HG03280 (cell line): ENCODE measurements at regions not wholly inside any gene's neighbourhood (a gene's known extent, or its start where the extent isn't known, plus 50 kb on each side); places are given as distances from the start of the nearest gene placed in this dataset.

ENCODE experiments used
- ATAC-seq: cut with Tn5 transposase; IDR thresholded peaks from one replicate; pipeline ENCODE4 v1.9.1; 2021; ENCODE audit warnings: mild to moderate bottlenecking, moderate library complexity; ENCODE audit not compliant: unreplicated experiment

DNA sequence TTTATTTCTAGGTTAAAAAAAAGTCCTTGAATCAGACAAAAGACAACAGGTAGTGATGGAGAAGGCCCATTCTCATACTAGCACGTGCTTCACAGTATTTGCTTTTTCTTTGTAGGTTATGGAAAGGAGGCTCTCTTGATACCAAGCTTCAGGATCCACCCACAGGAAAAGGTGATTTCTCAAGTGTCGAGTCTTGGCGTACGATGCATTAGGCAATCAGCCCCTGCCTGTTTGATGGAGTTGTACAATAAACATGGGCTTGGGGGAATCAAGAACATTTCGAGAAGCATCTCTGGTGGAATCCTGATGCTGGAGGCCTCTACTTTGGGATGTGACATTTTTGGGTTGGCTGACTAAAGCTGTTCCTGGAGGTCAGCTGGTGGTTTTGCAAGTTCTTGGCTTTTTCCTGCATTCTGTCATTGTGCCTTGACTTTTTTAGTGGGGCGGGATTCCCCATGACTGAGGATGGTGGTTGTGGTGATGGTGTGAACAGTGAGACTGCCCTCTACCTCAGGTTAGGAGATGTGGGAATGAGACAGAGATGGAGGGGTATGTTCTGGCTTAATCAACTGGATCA is 231.5 kb upstream of the SPRED2 start:
- no peak for ATAC-seq

DNA sequence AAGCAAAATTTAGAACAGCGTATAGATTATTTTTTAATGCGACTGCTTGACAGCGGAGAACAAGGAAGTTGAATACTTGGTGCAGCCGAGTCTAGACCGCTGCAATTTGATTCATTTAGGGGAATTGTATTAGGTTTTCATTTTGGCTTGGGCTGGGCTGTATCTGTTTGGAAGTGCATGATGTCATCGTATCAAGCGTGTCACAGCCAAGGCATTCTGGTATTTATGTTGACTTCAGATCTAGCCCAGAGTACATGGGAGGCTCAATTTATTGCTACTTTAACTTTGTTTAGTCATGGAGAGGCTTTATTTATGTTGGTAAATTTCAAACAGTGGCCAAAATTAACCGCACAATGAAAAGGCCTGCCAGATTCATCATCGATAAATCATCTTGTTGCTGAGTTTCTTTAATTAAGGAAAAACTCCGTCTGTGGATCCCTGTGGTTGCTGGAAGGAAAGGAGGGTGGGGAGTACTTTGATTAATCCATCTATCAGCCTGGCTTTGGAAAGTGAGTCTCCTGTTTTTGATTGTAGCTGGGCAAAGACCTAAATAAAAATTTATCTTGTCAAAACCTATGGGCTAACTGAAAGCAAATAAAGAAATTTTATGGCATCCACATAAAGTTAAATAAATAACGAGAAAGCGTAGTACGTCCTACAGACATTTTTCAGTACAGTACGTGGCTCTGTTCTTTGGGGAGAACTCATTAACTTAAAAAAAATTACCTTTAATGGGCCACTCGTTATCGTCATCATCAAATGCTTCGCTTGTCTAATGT is 230.4 kb upstream of the SPRED2 start:
- ATAC-seq = no peak

DNA sequence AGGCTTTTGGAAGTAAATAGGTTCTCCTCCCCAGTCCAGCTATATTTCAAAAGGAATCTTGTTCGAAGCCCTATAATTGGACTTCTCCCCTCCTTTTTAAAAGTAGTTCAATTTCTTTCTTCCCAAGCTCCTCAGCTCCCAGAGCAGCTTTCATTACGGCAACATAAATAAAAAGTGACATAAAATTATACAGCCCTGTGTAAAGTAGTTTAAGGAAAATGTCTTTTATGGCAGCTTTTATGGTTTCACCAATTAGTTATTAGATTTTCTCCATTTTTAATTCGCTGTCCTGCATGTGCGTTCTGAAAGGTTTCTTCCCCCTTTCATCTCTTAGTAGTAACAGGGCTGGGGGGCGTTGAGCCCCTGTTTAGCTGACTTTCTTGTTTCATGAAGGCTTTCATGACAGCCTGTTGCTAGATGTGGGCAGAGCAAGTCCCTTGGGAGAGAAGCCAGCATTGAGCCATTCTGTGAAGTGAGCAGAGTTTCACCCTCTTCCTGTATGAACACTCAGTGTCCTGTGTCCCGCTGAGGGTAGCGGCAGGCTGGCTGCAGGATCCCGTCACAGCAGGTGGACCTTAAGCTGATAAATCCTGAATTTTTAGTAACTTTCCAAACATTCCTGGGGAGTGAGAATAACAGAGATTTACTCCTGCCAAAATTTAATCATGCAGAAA is 229.7 kb upstream of the SPRED2 start:
- no peak for ATAC-seq

DNA sequence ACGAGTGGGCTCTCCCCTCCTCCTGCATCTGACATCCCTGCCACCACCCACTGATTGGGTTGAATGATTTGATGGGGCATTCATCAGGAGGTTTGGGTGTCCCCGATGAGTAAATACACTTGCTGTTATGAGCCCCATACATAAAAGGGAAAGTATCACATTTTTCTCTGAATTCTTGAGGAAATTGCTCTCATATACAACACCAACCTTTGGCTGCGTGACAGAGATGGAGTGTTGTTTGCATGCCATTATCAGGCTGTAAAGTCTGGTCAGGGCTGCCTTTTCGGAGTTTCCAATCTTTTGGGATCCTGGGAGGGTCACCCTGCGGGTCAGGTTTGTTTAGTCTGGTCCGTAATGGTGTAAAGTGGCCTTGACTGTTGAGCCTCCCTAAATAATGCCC is 227.9 kb upstream of the SPRED2 start:
- no peak for ATAC-seq

DNA sequence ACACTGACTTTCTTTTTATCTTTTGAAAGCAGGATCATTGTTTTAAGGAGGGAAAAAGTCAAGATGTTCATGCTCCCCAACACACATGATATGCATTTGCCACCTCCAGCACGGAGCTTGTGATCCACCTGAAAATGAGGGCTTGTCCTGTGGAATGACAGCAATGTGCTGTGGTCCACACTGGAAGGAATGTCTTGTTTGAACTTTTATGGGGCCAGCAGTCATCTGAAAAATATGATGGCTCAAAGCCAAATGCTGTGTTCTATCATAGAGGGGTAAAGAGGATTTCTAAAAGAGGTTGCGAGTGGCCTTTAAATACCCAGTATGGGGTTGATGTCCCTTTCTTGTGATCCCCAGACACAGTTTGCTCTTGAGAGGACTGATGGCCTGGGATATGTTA is 226.5 kb upstream of the SPRED2 start:
- no peak for ATAC-seq

DNA sequence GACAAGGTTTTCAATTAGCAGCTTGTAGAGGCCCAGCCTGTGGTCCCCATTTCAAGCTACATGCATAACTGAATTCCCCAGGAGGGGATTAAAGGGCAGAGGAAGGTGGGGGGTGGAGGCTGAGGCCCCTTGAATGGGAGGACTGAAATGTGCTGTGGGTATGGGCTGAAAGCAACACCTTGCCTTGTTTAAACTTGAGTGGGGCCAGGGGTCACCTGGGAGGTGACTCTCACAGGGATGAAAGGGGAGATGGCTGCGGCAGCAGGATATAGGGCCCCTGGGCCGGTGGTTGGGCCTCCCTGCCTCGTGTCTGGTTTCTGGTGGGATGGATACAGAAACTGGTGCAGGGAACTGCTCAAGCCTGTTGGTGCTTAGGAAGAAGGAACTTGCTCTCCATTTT is 225.9 kb upstream of the SPRED2 start:
- ATAC-seq = no peak

DNA sequence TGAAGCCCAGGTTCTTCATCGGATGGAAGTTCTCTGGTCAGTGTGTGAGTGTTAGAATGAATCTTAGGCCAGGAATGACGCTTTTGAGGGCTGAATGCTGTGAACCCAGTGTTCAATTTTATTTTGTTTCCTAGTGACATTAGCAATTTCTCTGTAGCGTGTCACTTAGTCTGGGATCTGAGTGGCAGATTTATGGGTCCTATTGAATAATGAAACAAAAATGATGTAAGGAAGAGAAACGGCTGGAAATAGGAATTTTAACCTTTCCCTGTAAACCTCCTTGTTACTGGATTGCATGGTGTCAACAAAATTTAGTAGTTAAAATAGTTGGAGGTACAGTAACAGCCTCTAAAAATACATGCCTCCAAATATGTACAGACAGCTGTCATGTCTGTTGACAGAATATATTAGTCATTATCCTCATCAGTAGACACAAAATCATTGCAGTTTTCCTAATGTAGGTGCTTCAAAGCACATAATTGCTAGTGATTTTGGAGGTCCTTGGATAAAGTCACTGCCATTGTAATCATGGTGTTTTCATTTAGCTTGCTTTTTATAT is 223.8 kb upstream of the SPRED2 start:
- no peak for ATAC-seq

DNA sequence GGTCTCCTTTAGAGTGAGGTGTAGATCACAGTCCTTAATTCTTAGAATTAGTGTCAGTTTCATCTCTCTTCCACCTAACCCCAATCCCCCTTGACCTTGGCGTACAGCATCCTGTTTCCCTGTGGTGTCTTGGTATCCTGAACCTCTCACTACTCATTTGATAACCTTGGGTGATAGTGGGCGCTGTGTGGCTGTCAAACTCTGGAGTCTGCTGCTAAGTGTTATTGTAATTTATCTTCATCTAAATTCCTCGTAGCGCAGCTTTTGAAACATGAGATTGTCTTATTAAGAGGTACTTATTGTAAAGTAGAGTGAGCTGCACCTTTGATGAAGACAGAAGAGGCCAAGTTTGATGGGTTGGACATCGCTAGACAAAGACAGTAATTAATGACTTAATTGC is 222.6 kb upstream of the SPRED2 start:
- no peak for ATAC-seq

DNA sequence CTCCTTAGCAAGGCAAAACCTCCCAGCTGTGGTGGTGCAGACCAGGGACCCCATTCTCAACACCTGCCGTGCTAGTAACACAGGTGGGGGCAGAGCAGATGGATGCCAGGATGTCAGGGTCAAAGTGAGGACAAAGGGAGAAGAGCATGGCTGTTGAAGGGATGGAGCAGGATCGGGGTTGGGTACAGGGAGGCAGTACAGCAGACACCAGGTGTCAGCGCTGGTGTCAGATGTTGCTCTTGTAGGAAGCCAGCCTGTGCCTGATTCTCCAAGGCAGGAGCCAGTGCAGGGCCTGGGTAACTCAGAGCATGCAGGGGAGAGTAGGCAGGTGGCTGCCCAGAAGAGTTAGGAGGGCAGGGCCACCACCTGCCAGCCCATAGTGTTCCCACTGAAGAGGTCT is 222.1 kb upstream of the SPRED2 start:
- no peak for ATAC-seq

DNA sequence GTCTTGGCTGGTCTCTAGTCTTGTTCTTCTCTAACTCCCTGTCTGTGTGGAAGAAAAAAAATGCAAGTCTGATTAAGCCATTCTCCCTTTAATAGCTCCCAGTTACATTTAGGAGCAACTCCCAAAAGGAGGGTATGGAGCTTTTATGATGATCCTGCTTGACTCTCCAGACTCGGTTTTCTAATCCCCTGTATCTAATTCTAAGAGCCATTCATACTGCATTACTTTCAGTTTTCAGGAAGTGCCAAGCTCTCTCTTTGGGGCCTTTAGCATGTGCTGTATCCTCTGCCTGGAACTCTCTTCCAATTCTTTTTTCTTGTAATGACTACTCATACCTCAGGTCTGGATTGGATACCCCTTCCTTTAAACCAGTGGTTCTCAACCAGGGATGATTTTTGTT is 219.7 kb upstream of the SPRED2 start:
- no peak for ATAC-seq

DNA sequence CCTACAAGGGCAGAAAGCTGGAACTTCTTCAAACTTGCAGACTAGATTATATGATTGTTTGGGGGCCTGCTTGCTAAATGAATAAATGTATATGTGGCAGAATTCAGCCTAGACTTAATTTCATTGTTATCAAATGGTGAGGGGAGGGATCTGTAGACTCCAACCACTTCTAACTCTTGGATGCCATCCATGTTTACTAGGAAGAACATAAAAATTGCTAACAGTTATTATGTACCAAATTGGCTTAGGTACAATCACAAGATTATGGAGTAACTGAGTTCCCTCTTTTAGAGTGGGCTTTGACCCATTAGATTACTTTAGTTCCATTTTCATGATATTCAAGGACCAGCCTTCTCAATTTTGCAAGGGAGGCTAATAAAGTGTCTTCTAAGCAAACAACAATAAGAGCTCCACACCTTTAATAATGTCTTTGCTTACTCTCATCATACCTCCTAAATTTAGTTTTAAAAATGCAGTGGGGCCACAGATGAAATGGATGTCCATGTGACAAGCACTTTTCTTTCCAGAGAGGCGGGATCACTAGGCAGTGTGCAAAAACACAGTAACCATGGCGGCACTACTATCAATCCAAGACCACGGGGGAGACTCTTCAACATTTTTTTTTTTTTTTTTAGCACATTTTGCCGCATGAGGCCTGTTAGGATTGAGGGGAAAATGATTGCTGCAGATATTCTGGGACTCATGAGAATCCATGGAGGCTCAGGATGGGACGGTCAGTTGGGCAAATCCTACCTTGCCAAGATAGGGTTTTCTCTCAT is 217.6 kb upstream of the SPRED2 start:
- ATAC-seq = no peak

DNA sequence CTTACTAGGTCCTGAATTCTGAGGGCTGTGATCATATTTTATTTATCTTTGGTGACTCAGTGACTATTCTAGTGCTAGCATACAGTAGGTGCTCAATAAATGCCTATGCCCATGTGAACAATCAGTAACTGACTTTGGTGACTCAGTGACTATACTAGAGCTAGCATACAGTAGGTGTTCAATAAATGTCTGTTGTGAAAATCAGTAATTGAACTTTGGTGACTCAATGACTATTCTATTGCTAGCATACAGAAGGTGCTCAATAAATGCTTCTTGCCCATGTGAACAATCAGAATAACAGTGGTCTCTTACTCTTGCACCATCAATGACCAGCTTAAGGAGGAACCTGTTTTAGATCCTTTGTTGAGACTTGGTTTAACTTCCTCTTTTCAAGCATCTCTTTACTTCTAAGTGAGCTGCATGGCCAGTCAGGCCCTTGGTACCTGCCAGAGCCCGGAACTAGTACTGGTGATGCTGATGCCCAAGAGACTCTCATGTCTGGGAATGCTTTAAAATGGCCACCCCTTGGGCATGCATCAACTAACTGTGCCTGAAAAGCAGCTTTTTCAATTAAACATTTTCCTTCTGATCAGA is 214.9 kb upstream of the SPRED2 start:
- ATAC-seq = no peak

DNA sequence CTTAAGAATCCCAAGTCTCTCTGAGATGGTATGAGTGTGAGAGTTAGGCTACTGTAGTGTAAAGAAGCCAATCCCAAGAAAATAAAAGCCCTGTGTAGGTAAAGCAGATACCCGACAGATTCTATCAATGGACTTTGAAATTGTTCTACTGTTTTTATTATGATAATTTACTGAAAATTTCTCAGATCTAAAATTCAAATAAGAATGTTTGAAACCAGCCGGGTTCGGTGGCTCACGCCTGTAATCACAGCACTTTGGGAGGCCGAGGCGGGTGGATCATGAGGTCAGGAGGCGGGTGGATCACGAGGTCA is 208.3 kb upstream of the SPRED2 start:
- ATAC-seq = no peak

DNA sequence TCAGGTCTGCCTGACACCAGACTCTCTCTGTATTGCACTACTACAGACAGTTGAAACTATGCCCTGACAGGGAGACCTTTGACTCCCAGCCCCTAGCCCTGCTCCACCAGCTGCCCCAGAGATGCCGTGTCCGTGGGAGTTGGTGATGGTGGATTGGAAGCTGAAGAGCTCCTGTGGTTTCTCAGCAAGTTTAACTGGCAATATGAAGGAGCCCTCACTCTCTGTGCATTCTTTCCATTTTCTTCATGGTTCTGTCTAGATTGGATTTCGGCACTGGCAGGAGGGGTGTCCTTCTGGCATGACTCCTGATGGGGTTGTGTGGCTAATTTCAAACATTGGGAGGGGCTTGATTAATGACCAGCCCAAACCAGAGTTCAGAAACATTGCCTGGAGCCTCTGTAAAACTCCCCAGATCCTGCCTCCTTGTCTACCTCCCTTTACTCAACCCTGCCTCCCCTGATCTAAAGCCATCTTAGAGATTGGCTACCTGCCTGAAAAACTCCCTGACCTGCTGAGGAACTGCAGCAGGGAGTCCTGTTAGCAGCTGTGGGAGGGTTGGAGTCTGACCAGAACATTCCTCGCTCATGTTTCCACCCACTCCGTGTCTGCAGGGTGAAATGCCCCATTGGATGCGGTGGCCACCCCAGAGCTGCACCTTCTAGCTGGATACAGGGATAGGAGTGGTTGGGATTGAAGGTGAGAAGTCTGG is 206.9 kb upstream of the SPRED2 start:
- no peak for ATAC-seq

DNA sequence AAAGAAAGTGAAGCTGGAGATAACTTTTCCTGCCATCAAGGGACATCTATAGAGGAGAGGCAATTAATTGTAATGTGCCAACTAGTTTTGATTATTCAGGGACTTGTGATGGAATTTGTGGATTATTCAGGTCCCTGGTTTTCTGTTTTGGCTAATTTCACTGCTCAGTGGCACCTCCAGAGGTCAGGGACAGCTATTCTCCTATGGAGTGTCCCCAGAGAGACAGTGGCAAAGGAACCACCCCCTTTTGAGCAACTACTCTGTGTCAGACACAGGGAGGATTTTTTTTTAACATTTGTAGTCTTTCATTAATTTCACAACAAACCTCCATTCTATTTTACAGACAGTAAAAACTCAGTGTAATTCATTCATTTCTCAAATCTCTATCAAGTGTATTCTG is 206.0 kb upstream of the SPRED2 start:
- no peak for ATAC-seq

DNA sequence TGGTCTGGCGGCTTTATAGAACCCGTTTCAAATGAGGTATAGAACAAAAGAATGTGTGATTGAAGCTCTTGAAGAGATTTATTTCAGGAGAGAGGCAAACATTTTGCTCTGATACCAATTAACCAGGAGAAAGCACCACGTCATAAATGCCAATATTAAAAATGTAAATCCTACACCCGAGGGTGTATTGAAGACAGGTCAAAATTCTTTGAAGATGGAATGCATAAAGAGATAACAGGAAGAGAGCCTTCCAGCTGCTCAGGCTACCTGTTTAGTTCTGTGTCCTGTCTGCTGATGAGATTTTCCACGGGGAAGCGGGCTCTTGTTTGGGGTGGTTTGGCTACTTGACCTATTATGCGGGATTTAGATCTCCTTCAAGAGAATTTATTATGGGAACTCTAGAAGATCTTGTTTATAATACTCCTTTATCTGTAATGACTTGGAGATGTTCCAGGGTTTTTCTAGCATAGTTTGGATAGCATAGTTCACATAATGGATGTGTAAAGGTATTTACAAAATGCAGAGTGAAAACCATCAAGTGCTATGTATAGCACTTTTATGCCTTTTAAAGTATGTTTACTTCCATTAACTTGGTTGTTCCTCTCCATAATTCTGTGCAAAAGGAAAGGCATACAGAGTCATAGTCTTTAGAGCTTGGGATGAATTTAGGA is 204.5 kb upstream of the SPRED2 start:
- no peak for ATAC-seq

DNA sequence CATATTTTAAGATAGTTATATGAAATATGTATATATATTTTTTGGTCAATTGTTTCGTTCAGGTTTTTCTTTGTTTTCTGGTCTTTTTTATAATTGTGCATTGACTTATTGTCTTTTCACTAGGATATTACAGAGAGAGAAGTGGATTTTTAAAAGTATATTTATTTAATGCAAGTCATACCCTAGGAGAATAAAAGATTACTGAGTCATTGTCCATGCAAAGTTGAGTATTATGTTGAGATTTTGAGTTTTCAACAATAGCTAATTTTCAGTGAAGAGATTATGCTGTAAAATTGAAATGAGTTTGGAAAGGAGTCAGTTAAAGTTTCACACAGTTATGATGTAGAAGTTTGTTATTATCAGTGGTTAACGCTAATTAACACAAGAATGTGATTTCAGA is 203.6 kb upstream of the SPRED2 start:
- ATAC-seq = no peak

DNA sequence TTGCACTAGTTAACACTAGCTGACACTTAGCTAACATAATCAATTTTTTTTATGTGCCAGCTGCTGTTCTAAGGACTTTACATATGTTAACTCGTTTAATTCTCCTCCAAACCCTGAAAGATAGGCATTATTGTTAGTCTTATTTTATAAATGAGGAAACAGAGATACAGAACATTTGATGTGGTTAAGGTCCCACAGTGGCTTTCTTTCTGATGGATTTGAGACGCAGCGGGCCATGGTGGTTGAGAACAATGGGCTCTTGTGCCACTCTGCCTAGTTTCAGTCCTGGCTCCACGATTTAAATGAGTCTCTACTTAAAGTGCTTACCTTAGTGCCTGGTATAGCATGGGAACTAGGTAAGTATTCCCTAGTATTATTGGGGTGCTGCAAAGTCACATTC is 201.9 kb upstream of the SPRED2 start:
- no peak for ATAC-seq

DNA sequence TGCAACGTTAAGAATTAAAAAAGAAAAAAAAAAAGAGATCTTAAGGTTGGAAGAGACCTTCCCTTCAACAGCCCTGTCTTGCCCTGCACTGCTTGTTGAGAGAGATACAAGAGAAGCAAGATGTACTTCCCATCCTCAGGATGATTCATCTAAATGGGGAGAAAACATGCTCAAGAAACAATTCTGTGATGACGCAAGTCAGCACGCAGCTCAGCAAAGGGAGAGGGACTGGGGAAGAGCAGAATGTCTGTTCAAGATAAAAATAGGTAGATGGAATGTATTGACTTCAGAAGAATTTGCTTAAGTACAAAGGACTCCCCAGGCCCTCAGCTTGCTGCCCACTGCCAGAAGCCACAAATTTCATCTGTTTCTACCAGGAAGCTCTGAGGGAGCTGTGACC is 198.2 kb upstream of the SPRED2 start:
- ATAC-seq = no peak

DNA sequence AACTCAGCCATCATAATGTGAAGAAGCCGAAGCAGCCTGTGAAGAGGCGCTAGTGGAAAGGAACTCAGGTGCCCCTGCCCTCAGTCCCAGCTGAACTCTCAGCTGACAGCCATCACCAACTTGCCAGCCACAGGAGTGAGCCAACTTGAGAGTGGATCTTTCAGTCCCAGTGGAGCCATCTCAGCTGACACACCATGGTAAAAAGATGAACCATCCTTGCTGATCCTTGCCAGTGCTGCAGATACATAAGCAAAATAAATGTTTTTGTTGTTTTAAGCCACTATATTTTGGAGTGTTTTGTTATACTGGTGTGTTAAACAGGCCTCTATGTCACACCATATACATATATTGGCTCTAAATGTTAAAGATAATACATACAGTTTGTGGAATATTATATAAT is 195.8 kb upstream of the SPRED2 start:
- ATAC-seq = no peak
